Muscle of back (tissue), 3 donors: ENCODE measurements at regions not wholly inside any gene's neighbourhood (a gene's known extent, or its start where the extent isn't known, plus 50 kb on each side); places are given as distances from the start of the nearest gene placed in this dataset.
A peak's percentile ranks its signal among the peaks of the same experiment; 100 is the strongest.

ENCODE experiments used
- DNase-seq, 3 donors: peaks; one replicate each; pipeline versions ENCODE4 v3.0.0 to v3.0.0-alpha.2; 2013

DNA sequence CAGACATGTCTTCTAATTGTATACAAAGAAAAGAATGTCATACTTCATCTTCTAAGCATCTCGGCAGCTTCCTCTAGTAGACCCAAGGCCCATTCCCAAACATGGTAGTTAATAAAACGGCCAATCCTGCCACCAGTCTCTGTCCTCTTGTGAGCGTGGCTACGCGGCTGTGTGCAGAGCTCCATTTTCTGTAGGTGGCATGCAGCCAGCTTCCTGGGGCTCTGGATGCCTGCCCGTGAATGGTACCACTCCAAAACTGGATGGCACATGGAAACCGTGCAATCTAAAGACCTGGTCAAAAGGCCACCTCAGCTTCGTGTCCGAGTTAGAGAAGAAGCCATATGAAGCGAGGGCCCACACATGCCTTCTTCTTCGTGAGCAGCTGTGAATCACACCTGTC, 110.7 kb downstream of the SIPA1L2 start:
- DNase-seq, result peak in 2 of 3 donors; percentile 20 to 32

- DNase-seq, result peak in 2 of 3 donors; percentile 10 to 14
Measured at GRCh38 chr1:232518349-232518748, 111.6 kb downstream of the SIPA1L2 start.

DNA sequence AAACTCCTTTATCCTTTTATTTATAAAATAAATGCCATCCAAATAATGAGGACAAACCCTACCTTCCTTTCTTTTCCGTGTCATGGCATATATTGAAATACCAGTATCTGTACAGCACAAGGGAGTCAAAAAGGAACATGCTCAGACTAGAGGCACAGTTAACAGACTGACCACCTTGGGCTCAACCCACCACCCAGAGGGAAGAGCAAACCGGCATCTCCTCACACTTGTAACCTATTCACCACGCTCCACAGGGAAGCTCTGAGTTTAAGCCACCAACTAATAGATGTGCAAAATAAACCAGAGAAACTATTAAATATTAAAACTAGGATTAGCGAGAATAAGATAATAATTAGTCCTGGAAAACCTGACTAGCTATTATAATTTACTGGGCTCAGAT, 112.7 kb downstream of the SIPA1L2 start:
- no peak for DNase-seq

GRCh38 chr1:232515706-232516105, 114.2 kb downstream of the SIPA1L2 start:
- DNase-seq, result no peak

DNA sequence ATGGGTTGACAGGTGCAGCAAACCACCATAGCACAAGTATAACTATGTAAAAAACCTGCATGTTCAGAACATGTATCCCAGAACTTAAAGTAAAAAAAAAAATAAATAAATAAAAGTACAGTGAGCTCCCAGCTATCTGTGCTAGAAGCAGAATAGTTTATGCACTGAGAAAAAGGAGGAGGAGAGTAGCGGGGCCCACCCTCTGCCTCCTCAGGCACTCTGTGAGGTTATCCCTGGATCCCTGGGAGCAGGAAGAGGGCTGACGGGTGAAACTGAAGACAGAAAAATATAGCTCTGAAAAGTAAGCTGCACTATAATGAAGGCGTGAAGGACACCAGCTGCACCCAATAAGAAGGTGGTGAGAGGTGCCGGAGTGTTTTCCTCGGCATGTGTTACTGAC, 117.2 kb downstream of the SIPA1L2 start:
- DNase-seq, result no peak

GRCh38 chr1:232511172-232511571, 118.8 kb downstream of the SIPA1L2 start:
- DNase-seq, result no peak

DNA sequence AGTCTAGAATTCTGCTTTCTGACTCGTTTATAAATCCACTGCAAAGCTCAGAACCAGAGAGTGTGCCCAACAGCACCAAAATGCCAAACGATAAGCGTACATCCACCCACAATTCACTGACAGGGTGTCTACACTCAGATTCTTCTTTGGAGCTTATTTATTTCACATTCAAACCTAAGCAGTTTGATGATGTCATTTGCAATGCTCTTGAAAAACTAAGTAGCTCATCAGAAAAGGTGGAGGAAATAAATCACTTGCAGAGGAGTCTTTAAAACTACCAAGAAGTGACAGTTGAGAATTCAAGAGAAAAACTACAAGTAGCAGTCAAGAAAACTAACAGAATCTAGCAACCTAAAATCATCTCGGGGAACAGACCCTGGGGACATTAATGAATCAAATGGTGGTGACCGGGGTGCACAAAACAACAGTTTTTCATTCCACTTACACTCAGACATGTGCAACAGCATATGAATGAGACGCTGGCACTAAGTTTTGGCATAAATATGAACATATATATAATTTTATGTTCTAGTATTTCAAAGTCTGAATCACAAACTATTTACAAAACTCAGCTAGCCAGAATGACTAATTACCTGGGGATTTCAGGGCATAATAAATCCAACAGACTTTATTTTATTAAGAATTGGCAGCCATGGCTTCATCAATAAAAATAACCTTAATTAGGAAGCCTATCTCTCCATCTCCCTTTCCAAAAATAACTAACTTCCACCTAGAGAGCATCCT, 119.4 kb downstream of the SIPA1L2 start:
- DNase-seq, result no peak

DNA sequence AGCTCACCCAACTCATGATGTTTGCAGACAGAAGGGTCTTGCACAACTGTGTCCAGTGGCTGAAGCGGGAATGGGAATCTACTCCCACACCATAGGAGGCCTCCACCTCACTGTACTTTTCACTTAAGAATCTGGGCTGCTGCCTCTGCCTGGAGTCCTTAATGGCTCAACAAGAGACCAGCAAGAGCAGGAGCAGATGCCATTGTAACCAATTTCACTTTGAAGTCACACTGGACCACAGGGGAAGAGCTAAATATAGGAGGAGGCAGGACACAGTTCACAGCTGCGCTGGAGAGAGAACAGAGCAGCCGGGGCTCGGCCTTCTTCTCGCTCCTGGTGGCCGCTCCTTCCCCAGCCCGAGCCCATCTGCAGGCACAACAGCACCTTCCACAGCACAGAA, 120.4 kb downstream of the SIPA1L2 start:
- peak; percentile 18 to 37 (median 35) for DNase-seq

- no peak for DNase-seq
Measured at GRCh38 chr1:232508130-232508701, 121.7 kb downstream of the SIPA1L2 start.

DNA sequence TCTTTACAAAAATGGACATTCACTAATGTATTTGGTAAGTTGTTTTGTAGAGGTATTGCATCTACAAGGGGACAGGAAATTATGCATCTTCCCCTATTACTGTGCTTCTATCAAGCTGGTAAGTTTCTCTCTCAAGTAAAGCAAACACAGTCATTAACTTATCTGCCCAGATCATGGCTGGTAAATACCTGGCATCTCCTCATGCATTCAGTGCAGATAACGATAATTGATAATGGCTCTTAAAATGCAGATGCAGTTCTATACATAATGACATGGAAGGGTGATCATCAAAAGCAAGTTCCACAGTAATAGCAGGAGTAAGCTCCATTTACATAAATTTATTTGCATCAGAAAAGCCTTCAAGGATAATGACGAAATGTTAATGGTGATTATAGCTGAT, 122.4 kb downstream of the SIPA1L2 start:
- no peak for DNase-seq

GRCh38 chr1:232505884-232506283, 124.0 kb downstream of the SIPA1L2 start:
- DNase-seq, result no peak

- no peak for DNase-seq
Measured at GRCh38 chr1:232504651-232505050, 125.3 kb downstream of the SIPA1L2 start.

- no peak for DNase-seq
Measured at GRCh38 chr1:232503497-232503896, 126.4 kb downstream of the SIPA1L2 start.

DNA sequence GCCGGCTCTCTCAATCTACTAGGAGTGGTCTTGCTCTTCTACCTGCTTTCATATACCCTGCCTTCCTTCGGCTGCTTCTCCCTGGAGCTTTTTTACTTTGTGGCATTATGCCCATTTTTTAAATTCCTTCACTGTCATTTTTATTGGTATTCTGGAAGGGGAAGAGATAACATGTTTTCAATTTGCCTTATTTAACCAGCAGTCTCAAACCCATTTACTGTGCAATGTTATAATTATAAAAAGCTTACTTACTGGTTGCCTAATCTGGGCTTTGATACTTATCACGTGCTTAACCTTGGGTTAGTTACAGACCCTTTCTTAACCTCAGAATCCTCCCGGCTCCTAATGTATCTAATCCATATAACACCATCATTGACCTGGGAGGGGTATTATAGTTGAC, 128.1 kb downstream of the SIPA1L2 start:
- no peak for DNase-seq

DNA sequence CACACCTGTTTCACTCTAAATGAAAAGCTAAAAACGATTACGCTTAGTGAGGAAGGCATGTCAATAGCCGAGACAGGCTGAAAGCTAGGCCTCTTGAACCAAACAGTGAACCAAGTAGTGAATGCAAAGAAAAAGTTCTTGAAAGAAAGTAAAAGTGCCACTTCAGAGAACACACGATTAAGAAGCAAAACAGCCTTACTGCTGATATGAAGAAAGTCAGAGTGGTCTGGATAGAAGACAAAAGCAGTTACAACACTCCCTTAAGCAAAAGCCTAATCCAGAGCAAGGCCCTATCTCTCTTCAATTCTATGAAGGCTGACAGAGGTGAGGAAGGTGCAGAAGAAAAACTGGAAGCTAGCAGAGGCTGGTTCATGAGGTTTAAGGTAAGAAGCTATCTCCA, 130.7 kb downstream of the SIPA1L2 start:
- DNase-seq, result no peak

DNA sequence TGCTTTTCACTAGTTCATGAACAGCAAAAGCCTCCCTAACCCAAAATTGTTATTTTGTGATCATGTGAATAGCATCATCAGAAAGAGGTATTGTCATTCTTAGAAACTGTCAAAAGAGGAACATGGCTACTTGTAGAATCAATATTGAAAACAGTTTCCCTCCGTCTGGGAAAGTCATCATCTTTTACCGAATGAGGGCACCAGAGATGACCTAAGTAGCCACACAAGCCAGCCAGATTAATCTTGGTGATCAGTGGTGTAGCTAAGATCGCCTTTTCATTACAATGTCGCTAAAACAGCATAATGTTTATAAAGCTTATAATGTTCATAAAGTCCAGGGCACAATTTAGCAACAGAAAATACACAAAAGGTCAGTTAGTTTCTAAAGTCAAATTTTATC, 136.1 kb downstream of the SIPA1L2 start:
- no peak for DNase-seq

DNA sequence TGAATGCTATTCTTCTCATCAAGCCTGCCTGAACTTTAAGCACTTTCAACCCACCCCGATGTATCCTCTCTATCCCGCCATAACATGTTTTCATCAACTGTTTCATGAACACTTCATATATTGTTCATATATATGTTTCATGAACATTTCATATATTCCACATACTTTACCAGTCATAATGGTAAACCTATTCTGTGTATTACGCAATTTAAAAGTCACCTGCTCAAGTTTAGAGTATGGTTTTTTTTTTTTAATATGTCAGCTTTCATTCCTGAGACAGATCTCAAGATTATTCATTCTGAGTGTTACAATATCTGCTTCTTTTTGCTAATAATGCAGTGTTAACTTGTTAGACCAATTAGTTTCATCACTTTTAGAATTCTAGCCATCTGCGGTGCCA, 140.7 kb downstream of the SIPA1L2 start:
- DNase-seq, result no peak

GRCh38 chr1:232487236-232487635, 142.7 kb downstream of the SIPA1L2 start:
- DNase-seq, result no peak

- DNase-seq, result no peak
Measured at GRCh38 chr1:232486454-232487207, 143.3 kb downstream of the SIPA1L2 start.

DNA sequence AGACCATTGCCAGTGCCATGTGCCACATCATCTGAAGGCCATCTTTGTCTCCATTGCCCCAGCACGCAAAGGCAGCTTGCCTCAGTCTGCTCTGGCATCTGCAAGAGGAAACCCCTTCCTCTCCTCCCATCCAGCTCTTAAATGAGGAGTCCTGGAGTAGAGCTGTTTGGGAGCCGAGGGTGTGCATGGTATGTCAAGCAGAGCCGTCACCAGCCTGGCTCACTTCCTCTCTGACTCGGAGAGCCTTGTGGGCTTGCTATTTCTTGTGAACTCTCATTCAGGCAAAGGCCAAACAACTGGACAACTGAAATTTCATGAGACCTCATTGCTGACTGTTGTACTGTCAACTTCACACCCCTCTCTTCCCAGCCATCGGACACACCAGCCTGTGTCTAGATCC, 143.9 kb downstream of the SIPA1L2 start:
- DNase-seq, result no peak

- DNase-seq, result no peak
Measured at GRCh38 chr1:232484856-232485255, 145.1 kb downstream of the SIPA1L2 start.

GRCh38 chr1:232483826-232484225, 146.1 kb downstream of the SIPA1L2 start:
- peak in 2 of 3 donors; percentile 17 to 35 for DNase-seq

DNA sequence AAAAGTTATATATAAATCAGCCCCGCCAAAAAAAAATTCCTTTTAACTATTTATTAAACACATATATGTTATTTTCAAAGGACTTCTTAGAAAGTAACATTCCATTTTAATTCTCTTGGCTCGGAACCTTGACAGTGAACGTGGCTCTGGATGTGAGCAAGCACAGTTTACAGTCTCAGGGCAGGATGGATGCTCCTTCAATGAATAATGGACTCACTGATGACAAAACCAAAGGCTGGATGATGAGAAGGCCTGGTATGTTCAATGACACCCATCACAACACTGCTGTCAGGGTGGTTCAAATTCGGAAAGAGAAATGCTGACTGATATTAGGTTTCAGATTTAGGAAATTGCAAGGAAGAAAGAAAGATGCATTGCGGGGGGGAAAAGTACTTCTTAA, 148.8 kb downstream of the SIPA1L2 start:
- DNase-seq, result no peak
